NCI-H187 (cell line): ENCODE measurements at regions not wholly inside any gene's neighbourhood (a gene's known extent, or its start where the extent isn't known, plus 50 kb on each side); places are given as distances from the start of the nearest gene placed in this dataset.

Experiments used
- DNase-seq, 2 experiments: peaks; one replicate each; lab custom pipeline; 2025; lab: John Stamatoyannopoulos, UW

- no peak for DNase-seq
These were observed 55.2 kb upstream of the KCNH8 start for GRCh38 chr3:19093084-19093483.

- no peak for DNase-seq
These were observed 70.9 kb upstream of the KCNH8 start for GRCh38 chr3:19077388-19077787.

- DNase-seq: no peak
These were observed 73.3 kb upstream of the KCNH8 start for GRCh38 chr3:19075037-19075436.

GRCh38 chr3:19074257-19074900 is 73.9 kb upstream of the KCNH8 start:
- no peak for DNase-seq

- no peak for DNase-seq
These were observed 74.8 kb upstream of the KCNH8 start for GRCh38 chr3:19073341-19074105.

GRCh38 chr3:19070325-19070724 is 78.0 kb upstream of the KCNH8 start:
- DNase-seq: no peak

- DNase-seq: no peak
These were observed 83.3 kb upstream of the KCNH8 start for GRCh38 chr3:19065027-19065426.

- no peak for DNase-seq
These were observed 84.4 kb upstream of the KCNH8 start for GRCh38 chr3:19063936-19064335.

- DNase-seq: no peak
These were observed 87.9 kb upstream of the KCNH8 start for GRCh38 chr3:19060404-19060803.

- DNase-seq: no peak
These were observed 95.4 kb upstream of the KCNH8 start for GRCh38 chr3:19052874-19053273.

- DNase-seq: no peak
These were observed 101.9 kb upstream of the KCNH8 start for GRCh38 chr3:19046440-19046839.

- DNase-seq: no peak
These were observed 117.8 kb upstream of the KCNH8 start for GRCh38 chr3:19030522-19030839.

- no peak for DNase-seq
These were observed 118.3 kb upstream of the KCNH8 start for GRCh38 chr3:19029837-19030521.

- DNase-seq: no peak
These were observed 122.9 kb upstream of the KCNH8 start for GRCh38 chr3:19025441-19025840.

GRCh38 chr3:19022546-19022945 is 125.8 kb upstream of the KCNH8 start:
- no peak for DNase-seq

GRCh38 chr3:19016851-19017250 is 131.5 kb upstream of the KCNH8 start:
- no peak for DNase-seq

- no peak for DNase-seq
These were observed 134.4 kb upstream of the KCNH8 start for GRCh38 chr3:19013879-19014278.

- DNase-seq: no peak
These were observed 135.5 kb upstream of the KCNH8 start for GRCh38 chr3:19012846-19013245.

GRCh38 chr3:19002606-19003005 is 145.7 kb upstream of the KCNH8 start:
- DNase-seq: no peak

GRCh38 chr3:18998069-18998468 is 150.2 kb upstream of the KCNH8 start:
- DNase-seq: no peak

- no peak for DNase-seq
These were observed 155.6 kb upstream of the KCNH8 start for GRCh38 chr3:18992709-18993108.

GRCh38 chr3:18989237-18989795 is 159.0 kb upstream of the KCNH8 start:
- no peak for DNase-seq

- no peak for DNase-seq
These were observed 159.6 kb upstream of the KCNH8 start for GRCh38 chr3:18988614-18989229.
